K562 (cell line): ENCODE measurements at regions not wholly inside any gene's neighbourhood (a gene's known extent, or its start where the extent isn't known, plus 50 kb on each side); places are given as distances from the start of the nearest gene placed in this dataset.

Experiments
- ATAC-seq: fragments of 200-7000 bp; cut with Tn5 transposase; 3 replicates; pipeline ENCODE4 v1.9.1; 2020; ENCODE audit warnings: moderate library complexity
- BruUV-seq: library from RNA; stranded (reverse); fragments of 400-500 nt; replicated peaks from 2 replicates; lab custom pipeline; 2021; lab: Mats Ljungman, UMichigan
- CTCF ChIA-PET: fragments of 300-600 bp; formaldehyde crosslinking; extraction: SDS; loops from one replicate; lab custom pipeline; 2021; ENCODE audit warnings: low intra/inter-chr PET ratio; lab: Yijun Ruan, JAX
- POLR2A ChIA-PET: fragments of 300-600, 350-650 bp; sonication (Branson Sonifier 250); formaldehyde crosslinking; extraction: SDS; loops from one replicate; lab custom pipeline; 2021; ENCODE audit warnings: antibody characterized with exemption, inconsistent platforms; lab: Yijun Ruan, JAX
- DNase-seq, 4 experiments: peaks; one replicate each; pipeline versions ENCODE4 v3.0.0 to v3.0.0-alpha.2; 2011 to 2018; ENCODE audit warnings: low spot score in 3 of 4, mixed read lengths in 3 of 4; ENCODE audit errors: extremely low read depth in 1 of 4
- FAIRE-seq: peaks from 2 replicates; lab custom pipeline; 2011; peaks lifted over from hg19 to GRCh38; lab: Jason Lieb, UNC
- H2AFZ ChIP-seq: 2 replicates; pipeline ENCODE4 v1.6.0; 2011; ENCODE audit warnings: low read depth, low read length, control low read depth, inconsistent platforms
- H3K27ac ChIP-seq: fragments of 200-600 bp; 3 replicates; pipeline ENCODE4 v1.8.0; 2011; ENCODE audit warnings: low read depth, mild to moderate bottlenecking, control low read depth, inconsistent platforms, low read length, moderate library complexity, mixed read lengths; ENCODE audit errors: extremely low read depth
- H3K27me3 ChIP-seq, 2 experiments: fragments of 300-600 bp in 1 of 2; 2 replicates in 1 of 2; 3 replicates in 1 of 2; pipeline versions ENCODE4 v1.6.0 to v1.8.0; 2011; ENCODE audit warnings: inconsistent platforms in 2 of 2, low read length in 2 of 2, mild to moderate bottlenecking in 1 of 2, mixed read lengths in 1 of 2, moderate library complexity in 1 of 2; ENCODE audit not compliant: control insufficient read depth in 2 of 2, insufficient read depth in 2 of 2
- H3K36me3 ChIP-seq: fragments of 300-600 bp; 3 replicates; pipeline ENCODE4 v1.8.0; 2011; ENCODE audit warnings: mild to moderate bottlenecking, low read length, inconsistent platforms; ENCODE audit not compliant: control insufficient read depth, insufficient read depth
- H3K4me1 ChIP-seq, 2 experiments: fragments of 200-600 bp in 1 of 2; replicated peaks in 1 of 2; 2 replicates in 1 of 2; 3 replicates in 1 of 2; pipeline versions ENCODE4 v1.5.1 to v1.8.0; 2011; ENCODE audit warnings: inconsistent platforms in 2 of 2, low read length in 2 of 2, mild to moderate bottlenecking in 1 of 2, mixed read lengths in 1 of 2, moderate library complexity in 1 of 2; ENCODE audit not compliant: control insufficient read depth in 2 of 2, insufficient read depth in 2 of 2
- H3K4me2 ChIP-seq: 2 replicates; pipeline ENCODE4 v1.6.1; 2011; ENCODE audit warnings: low read length, control low read depth, inconsistent platforms, mixed read lengths; ENCODE audit not compliant: insufficient read depth
- H3K4me3 ChIP-seq: fragments of 200-600 bp; sonication (generic), shearing (Covaris generic); 2 replicates; pipeline ENCODE4 v1.5.1; 2016; ENCODE audit warnings: control low read depth, inconsistent platforms
- H3K79me2 ChIP-seq: fragments of 200-600 bp; 3 replicates; pipeline ENCODE4 v1.8.0; 2011; ENCODE audit warnings: low read length, inconsistent platforms; ENCODE audit not compliant: control insufficient read depth, insufficient read depth
- H3K9ac ChIP-seq, 2 experiments: 2 replicates each; pipeline versions ENCODE4 v1.6.0 to v1.6.1; 2011; ENCODE audit warnings: low read depth in 2 of 2, low read length in 2 of 2, control low read depth in 1 of 2, inconsistent platforms in 1 of 2, mild to moderate bottlenecking in 1 of 2, mixed read lengths in 1 of 2; ENCODE audit not compliant: insufficient read depth in 1 of 2
- H3K9me1 ChIP-seq: one replicate; pipeline ENCODE4 v1.6.0; 2011; ENCODE audit warnings: inconsistent platforms, mild to moderate bottlenecking, low read length, moderate library complexity; ENCODE audit not compliant: control insufficient read depth, insufficient read depth
- H3K9me3 ChIP-seq: replicated peaks from 2 replicates; pipeline ENCODE4 v1.5.1; 2011; ENCODE audit warnings: low read depth, low read length, inconsistent platforms; ENCODE audit not compliant: control insufficient read depth, insufficient read depth
- H4K20me1 ChIP-seq: replicated peaks from 2 replicates; pipeline ENCODE4 v1.6.1; 2011; ENCODE audit warnings: low read length, inconsistent platforms, mixed read lengths; ENCODE audit not compliant: control insufficient read depth, insufficient read depth
- BHLHE40 ChIP-seq: IDR thresholded peaks from 2 replicates; pipeline ENCODE4 v1.6.1; 2011; ENCODE audit warnings: low read length, improper control_type of control experiment
- CBFB ChIP-seq: sonication (generic); formaldehyde crosslinking; IDR thresholded peaks from 2 replicates; pipeline ENCODE4 v1.4.0; 2020; ENCODE audit warnings: mild to moderate bottlenecking, missing genetic modification reagents
- CEBPB ChIP-seq: fragments of 450-650 bp; IDR thresholded peaks from 2 replicates; pipeline ENCODE4 v1.6.1; 2016; ENCODE audit warnings: missing genetic modification characterization, missing compliant biosample characterization
- CEBPG ChIP-seq, 3 experiments: fragments of 200-800 bp in 1 of 3; sonication (Bioruptor generic) in 1 of 3; sonication (generic) in 1 of 3; formaldehyde crosslinking in 1 of 3; IDR thresholded peaks in 2 of 3; conservative IDR thresholded peaks in 1 of 3; 2 replicates each; pipeline versions ENCODE4 v1.6.1 to v1.8.0; 2016 to 2022; ENCODE audit warnings: missing compliant biosample characterization in 2 of 3, missing genetic modification characterization in 2 of 3, mild to moderate bottlenecking in 1 of 3, missing genetic modification reagents in 1 of 3
- CREB1 ChIP-seq, 2 experiments: sonication (generic) in 1 of 2; formaldehyde crosslinking in 1 of 2; IDR thresholded peaks; 2 replicates each; pipeline versions ENCODE4 v1.6.1 to v1.8.0; 2012 to 2022; ENCODE audit warnings: inconsistent platforms in 1 of 2, mild to moderate bottlenecking in 1 of 2, missing genetic modification reagents in 1 of 2, moderate library complexity in 1 of 2
- CSDE1 ChIP-seq, 2 experiments: fragments of 450-650 bp; IDR thresholded peaks; 2 replicates each; pipeline ENCODE4 v1.6.1; 2016; ENCODE audit warnings: mild to moderate bottlenecking in 1 of 2
- ETV6 ChIP-seq, 3 experiments: fragments of 150-350 bp in 1 of 3; sonication (generic) in 1 of 3; formaldehyde crosslinking in 1 of 3; IDR thresholded peaks; 2 replicates each; pipeline versions ENCODE4 v1.6.1 to v1.8.0; 2014 to 2022; ENCODE audit warnings: borderline replicate concordance in 2 of 3, low read depth in 2 of 3, antibody characterized with exemption in 1 of 3, low read length in 1 of 3, mild to moderate bottlenecking in 1 of 3, missing genetic modification reagents in 1 of 3
- GABPB2 ChIP-seq: fragments of 250-450 bp; sonication (Bioruptor Pico); conservative IDR thresholded peaks from 2 replicates; pipeline ENCODE4 v1.5.1; 2021; ENCODE audit warnings: mild to moderate bottlenecking
- HNRNPL ChIP-seq: fragments of 200-400 bp; formaldehyde crosslinking; IDR thresholded peaks from 2 replicates; pipeline ENCODE4 v1.6.1; 2017; ENCODE audit warnings: low read depth, mild to moderate bottlenecking, low read length
- MEIS2 ChIP-seq: fragments of 450-650 bp; IDR thresholded peaks from 2 replicates; pipeline ENCODE4 v1.6.1; 2014; ENCODE audit warnings: mild to moderate bottlenecking; ENCODE audit not compliant: partially characterized antibody
- NCOR1 ChIP-seq: fragments of 450-650 bp; IDR thresholded peaks from 2 replicates; pipeline ENCODE4 v1.6.1; 2016; ENCODE audit warnings: mild to moderate bottlenecking, moderate library complexity
- TRIM24 ChIP-seq, 2 experiments: fragments of 450-650 bp; IDR thresholded peaks; 2 replicates each; pipeline ENCODE4 v1.6.1; 2016
- WGBS: fragments of 100-300 bp; shearing (Covaris generic); methylation state at CpG from one replicate; pipeline ENCODE4 v1.1.6; 2016; ENCODE audit warnings: low coverage, mixed read lengths; ENCODE audit not compliant: insufficient coverage; ENCODE audit errors: missing lambda C conversion rate; 5-methylcytosine and 5-hydroxymethylcytosine counted together
- in situ Hi-C: fragments of 300-500 bp; cut with MboI; formaldehyde crosslinking; loops from 4 replicates; pipeline ENCODE4 v1.15.0; 2018; ENCODE audit warnings: inconsistent platforms, mixed read lengths
- intact Hi-C: fragments of 100-400 bp; cut with micrococcal nuclease; formaldehyde crosslinking; loops from 2 replicates; pipeline ENCODE4 v1.14.2; 2022
- TF ChIP-seq, protein P1 (sequence below): sonication (generic); IDR thresholded peaks from 2 replicates; pipeline ENCODE4 v1.6.1; 2016
- TF ChIP-seq, protein P2 (sequence below): fragments of 450-650 bp; IDR thresholded peaks from 2 replicates; pipeline ENCODE4 v1.6.1; 2016

DNA sequence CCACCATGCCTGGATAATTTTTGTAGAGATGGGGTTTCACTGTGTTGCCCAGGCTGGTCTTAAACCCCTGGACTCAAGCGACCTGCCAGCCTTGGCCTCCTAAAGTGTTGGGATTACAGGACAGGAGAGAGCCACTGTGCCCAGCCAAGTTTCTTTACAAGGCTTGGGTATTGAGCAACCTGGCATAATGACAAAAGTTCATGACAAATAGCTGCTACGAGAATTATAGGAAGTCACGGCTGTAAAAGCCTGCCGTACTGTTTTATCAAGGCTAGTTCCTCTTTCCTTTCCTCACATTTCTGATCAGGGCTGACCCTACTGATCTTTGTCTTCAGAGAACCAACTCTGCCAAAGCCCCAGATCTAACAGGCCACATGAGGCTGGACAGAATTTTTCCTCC, 490.4 kb upstream of the SPRED2 start (continued):
- TF ChIP-seq MEIS2 (peak; percentile 13), ETV6 (IDR thresholded peaks at IDR 0.05; ENCODE audit: borderline replicate concordance in 1 of 2, low read depth in 2 of 2, low read length in 1 of 2) (0 out of 4 replicates have a peak, but pooled peaks of 1 of the 2 experiments have one; percentile 57), ETV6 (CRISPR knock-in tag; IDR thresholded peaks at IDR 0.05; ENCODE audit: borderline replicate concordance) (no peak), CEBPB (tag) (peak; percentile 87), BHLHE40 (peak; percentile 33; the same call in 1 of the 2 replicates), TRIM24 (IDR thresholded peaks at IDR 0.05) (no peak), CEBPG (CRISPR knock-in tag; IDR thresholded peaks at IDR 0.05) (no peak), CEBPG (tag; conservative IDR thresholded peaks at IDR 0.05 in 1 of 2, IDR thresholded peaks at IDR 0.05 in 1 of 2) (peak in 1 of 2 experiments; percentile 90; a peak in 2 of 4 replicates), CREB1 (IDR thresholded peaks at IDR 0.05) (no peak), CREB1 (CRISPR knock-in tag; IDR thresholded peaks at IDR 0.05) (no peak)

DNA sequence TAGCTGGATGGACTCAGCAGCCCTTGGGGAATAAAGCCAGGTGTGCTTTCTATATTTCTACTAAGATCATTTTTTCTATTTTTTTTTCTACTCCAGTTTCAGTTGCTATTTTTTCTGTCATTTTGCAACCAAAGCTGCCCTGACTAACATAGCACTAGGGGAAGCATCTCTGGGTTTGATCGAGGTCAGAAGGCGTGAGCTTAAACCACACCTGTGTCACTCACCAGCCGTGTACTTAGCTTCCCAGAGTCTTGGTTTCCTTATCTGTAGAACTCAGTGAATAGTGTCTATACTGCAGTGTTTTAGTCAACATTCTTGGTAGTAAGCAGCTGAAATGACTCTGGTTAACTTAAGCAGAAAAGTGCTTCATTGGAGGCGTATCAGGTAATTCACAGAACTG, 489.6 kb upstream of the SPRED2 start:
- BruUV-seq = no TSS peak
- Histone ChIP-seq H3K4me3 (no peak overlapping the region), H3K27me3 (no peaks in the 10 kb centered on the region), H2AFZ (no peak overlapping the region), H3K9me3 (no peaks in the 10 kb centered on the region), H3K36me3 (no peaks in the 10 kb centered on the region), H3K9ac (no peak overlapping the region), H4K20me1 (no peaks in the 10 kb centered on the region), H3K4me1 (peaks cover 5 to 11% of the 10 kb centered on the region in 2 experiments; a peak in 3 of 5 replicates), H3K27ac (no peak overlapping the region)
- peak; percentile 48; the same call in 2 of the 3 replicates for ATAC-seq
- intact Hi-C loops = no loop called here
- CTCF ChIA-PET = no interaction called here
- peak in 1 of 4 experiments; percentile 9 for DNase-seq
- FAIRE-seq = no peak
- TF ChIP-seq, protein P1, sequence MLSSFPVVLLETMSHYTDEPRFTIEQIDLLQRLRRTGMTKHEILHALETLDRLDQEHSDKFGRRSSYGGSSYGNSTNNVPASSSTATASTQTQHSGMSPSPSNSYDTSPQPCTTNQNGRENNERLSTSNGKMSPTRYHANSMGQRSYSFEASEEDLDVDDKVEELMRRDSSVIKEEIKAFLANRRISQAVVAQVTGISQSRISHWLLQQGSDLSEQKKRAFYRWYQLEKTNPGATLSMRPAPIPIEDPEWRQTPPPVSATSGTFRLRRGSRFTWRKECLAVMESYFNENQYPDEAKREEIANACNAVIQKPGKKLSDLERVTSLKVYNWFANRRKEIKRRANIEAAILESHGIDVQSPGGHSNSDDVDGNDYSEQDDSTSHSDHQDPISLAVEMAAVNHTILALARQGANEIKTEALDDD = peak; percentile 78
- no peak for TF ChIP-seq CSDE1 (IDR thresholded peaks at IDR 0.05)
- TF ChIP-seq HNRNPL = no peak
- TF ChIP-seq NCOR1 = no peak
- TF ChIP-seq GABPB2 (CRISPR knock-in tag) = no peak
- no peak for TF ChIP-seq CBFB (CRISPR knock-in tag)
- TF ChIP-seq, protein P2, sequence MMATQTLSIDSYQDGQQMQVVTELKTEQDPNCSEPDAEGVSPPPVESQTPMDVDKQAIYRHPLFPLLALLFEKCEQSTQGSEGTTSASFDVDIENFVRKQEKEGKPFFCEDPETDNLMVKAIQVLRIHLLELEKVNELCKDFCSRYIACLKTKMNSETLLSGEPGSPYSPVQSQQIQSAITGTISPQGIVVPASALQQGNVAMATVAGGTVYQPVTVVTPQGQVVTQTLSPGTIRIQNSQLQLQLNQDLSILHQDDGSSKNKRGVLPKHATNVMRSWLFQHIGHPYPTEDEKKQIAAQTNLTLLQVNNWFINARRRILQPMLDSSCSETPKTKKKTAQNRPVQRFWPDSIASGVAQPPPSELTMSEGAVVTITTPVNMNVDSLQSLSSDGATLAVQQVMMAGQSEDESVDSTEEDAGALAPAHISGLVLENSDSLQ = peak; percentile 41
- TF ChIP-seq, all 486 proteins: peak for 2
- 2% methylated on average over 4 of the region's 4 CpGs for WGBS
- in situ Hi-C loops = no loop called here
- POLR2A ChIA-PET = interaction anchor here (2.2 kb wide), 1 partner anchor 41 kb away, joined by 4 read pairs; no protein-coding TSS in a partner anchor
- Histone ChIP-seq H3K79me2 (no peaks in the 10 kb centered on the region), H3K4me2 (no peak overlapping the region), H3K9me1 (no peaks in the 10 kb centered on the region)
